HG02870 (cell line): ENCODE measurements at regions not wholly inside any gene's neighbourhood (a gene's known extent, or its start where the extent isn't known, plus 50 kb on each side); places are given as distances from the start of the nearest gene placed in this dataset.
"Not testable (repeated sequence)": the region's sequence is repeated elsewhere in the genome, so short reads cannot be mapped to it uniquely, and the experiment has no call there.

Experiments
- ATAC-seq: cut with Tn5 transposase; IDR thresholded peaks from one replicate; pipeline ENCODE4 v1.9.1; 2021; ENCODE audit warnings: mild to moderate bottlenecking, moderate library complexity; ENCODE audit not compliant: unreplicated experiment

DNA sequence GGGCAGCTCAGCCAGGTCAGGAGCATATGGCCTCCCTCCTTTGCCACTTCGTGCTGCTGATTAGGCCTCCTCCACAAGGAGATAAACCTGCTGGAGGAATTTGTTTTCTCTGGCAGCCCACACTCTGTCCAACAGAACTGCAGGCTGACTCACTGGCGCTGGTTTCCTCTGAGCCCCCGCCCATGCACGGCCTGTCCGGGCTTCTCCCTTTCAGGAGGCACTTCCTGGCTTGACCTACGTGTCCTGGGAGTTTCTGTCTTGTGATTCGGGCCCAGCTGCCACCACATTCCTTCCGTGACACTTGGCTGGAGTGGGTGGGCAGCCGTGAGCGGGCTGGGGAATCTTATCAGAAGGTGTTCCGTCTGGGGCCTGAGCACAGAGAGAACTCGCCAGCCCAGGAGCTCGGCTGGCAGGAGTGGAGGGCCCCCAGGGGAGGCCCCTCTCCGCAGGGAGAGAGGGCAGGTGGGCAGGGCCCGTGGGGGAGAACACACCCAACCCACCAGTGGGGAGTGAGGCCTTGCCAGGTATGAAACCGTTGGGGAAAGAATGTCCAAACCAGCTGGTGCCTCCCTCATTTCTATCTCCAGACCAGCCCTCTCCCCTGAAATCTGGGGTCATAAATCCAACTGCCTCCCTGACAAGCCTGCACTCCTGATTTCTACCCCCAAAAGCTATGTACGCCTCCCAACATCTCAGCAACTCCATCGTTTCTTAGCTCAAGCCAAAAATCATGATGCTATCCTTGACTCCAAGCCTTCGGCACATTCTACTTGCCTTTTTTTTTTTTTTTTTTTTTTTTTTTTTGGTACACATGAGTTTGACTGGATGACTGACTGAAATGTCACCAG lies 110.6 kb upstream of the MEF2A start:
- no peak for ATAC-seq

DNA sequence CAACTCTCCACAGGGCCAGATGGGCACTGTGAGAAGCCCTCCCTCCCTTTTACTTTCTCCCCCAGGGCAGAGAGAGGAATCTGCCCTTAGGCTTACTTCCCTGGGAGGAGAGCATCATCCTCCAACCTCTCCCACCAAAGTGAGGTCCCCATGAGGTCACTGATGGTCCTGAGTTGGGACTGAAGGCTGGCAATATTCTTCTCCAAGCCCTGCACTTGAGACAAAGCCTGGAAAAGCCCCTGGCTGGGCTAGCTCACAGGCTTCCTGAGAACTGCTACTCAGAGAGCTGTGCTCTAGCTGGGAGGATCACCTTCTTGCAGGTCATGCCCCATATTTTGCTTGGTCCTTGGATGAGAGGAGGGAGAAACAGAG lies 110.0 kb upstream of the MEF2A start:
- ATAC-seq: no peak

DNA sequence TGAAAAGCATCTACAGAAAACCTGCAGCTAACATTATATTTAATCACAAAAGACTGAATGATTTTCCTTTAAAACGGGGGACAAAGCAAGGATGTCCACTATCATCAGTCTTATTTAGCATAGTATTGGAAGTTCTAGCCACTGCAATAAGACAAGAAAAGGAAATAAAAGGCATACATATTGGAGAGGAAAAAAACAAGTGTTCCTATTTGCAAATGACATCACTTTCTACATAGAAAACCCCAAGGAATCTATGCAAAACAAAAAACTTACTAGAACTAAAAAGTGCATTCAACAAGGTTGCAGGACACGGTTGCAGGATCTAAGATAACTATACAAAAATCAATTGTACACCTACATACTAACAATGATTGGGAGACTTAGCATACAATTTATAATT lies 101.6 kb upstream of the MEF2A start:
- ATAC-seq: no peak

DNA sequence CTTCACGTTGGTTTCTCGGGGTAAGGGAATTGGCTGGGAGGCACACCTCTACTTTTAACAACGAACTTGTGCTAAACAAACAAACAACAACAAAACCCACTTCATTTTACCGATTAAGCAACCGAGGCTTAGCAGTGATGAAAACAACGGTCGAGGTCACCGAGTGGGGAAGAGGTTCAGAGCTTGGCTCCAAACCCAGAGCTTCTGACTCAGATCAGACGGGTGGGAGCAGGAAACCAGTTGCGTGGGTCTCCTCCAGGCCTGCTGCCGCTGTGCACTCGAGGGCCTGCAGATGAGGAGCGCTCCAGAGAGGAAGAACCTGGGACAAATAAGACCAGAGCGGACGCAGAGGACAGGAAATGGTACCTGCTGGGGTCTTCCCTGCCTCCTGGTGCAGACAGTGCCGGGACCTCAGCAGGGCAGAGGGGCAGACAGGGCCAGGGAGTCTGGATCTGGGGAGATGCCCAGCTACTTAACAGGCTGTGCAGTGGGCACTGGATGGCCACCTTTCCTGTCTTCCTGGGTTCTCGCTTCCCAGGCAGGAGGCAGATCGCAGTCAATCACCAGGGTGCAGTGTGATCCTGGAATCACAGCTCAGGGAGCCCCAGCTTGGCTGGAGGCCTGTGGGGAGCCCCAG lies 99.0 kb upstream of the MEF2A start:
- no peak for ATAC-seq

DNA sequence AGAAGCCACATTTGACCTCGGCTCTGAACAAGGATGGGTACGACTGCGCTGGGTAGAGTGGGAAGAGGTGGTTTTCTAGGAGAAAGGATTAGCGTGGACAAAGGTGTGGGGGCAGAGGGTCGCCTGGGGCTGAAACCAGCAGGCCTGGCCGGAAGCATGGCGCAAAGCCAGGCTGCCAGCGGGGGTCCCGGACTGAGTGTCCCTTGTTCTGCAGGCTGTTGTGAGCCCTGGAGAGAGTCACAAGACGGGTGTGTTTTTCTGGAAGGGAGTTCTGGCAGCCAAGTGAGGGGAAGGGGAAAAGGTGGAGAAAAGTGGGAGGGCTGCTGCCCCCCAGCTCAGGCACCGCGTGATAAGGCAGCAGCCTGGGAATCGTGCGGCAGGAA lies 98.5 kb upstream of the MEF2A start:
- ATAC-seq: no peak

DNA sequence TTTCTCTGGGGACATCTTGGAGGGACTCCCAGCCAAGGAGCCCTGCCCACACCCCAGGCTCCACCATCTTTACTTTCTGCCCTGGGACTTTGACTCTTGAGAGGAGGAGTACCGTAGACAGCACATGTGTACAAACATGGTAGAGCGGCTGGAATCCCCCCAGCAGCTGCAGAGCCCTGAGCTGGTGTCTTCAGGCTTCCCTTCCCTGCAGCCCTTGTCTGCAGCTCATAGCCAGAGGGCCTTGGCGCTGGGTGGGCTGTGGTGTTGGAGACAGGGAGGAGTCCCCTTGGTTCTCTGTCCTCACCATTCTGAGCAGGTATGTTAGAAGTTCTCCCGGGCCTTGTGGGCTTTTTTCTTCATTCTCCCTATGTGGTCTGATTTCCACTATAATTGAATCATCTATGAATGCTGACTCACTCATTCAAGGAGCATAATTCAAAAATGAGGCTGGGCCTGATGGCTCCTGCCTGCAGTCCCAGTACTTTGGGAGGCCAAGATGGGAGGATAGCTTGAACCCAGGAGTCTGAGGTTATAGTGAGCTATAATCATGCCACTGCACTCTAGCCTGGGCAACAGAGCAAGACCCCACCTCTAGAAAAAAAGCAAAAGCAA lies 97.8 kb upstream of the MEF2A start:
- ATAC-seq: no peak

DNA sequence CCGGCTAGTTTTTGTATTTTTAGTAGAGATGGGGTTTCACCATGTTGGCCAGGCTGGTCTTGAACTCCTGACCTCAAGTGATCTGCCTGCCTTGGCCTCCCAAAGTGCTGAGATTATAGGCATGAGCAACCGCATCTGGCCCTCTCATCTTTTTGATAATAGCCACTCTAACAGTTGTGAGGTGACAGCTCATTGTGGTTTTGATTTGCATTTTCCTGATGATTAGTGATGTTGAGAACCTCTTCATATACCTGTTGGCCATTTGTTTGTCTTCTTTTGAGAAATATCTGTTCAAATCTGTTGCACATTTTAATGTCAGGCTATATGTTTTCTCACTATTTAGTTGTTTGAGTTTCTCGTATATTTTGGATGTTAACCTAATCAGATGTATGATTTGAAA lies 95.6 kb upstream of the MEF2A start:
- ATAC-seq: not testable (repeated sequence)

DNA sequence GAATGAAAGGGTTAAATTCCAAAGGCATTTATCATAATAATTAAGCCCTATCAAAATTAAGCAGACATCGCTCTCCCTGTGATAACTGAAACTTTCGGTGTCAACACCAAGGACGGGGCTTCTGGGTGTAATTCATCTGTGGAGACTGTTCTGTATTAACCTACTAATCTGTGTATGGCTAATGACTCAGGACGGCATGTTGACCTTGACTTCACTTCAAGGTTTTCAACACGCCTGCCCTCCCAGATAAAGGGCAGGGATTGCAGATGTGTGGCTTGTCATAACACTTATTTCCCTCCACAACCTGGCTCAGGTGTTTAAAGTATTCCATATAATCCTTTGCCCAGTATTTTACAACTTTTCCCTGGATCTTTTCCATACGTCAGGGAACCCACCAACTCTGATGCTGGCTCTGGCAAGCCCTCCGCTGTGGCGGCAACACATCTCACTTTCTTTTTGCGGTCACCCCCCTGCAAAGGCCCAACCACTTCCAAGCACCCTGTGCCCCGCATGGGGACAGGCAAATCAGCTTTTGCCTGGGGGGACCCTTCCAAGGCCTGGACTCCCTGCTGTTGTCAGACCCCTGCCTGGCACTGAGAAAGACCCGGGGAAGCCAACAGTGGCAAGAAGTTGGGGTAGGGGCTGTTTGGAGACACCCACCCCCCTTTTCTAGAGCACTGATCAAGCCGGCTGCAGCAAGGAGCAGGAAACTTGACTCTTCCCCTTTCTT lies 93.2 kb upstream of the MEF2A start:
- no peak for ATAC-seq

DNA sequence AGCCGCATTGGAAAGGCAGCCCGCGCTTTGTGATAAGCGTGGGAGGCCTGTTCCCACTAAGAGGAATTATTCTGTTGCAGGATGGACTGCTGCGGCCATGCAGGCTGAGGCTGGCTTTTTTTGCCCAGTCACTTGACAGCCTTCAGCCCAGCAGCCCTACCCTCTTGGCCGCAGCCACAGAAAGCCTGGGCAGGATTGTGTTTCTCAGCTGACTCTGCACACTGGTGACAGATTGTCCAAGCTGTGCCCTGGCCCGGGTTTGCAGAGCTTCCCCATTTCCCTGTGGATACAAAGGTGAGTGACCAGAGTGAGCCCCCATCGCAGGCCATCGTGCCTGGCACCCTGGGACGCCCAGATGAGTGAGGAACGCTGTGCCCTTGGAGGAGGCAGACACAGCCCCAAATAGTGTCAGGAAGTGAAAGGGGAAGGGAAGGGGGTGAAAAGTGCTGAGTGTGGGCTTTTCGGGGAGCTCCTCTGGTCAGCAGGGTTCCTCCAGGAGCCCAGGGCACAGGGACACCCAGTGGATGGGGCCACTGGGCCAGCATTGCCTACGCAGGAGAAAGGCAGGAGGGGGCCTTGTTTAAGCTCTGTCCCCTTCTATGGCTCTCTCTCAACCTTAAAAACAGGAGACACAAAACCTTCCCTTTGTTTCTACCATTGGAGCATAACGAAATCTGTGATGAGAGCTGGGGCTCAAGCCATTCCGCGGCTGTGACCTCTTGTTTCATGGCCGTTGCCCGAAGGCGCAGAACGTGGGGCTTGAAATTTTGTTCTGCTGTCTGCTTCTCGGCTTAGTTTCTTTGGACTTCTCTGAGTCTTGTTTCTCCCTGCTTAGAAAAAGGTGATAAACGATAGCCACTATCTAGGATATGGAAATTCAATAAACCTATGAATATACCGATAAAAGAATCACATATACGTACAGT lies 91.5 kb upstream of the MEF2A start:
- no peak for ATAC-seq

DNA sequence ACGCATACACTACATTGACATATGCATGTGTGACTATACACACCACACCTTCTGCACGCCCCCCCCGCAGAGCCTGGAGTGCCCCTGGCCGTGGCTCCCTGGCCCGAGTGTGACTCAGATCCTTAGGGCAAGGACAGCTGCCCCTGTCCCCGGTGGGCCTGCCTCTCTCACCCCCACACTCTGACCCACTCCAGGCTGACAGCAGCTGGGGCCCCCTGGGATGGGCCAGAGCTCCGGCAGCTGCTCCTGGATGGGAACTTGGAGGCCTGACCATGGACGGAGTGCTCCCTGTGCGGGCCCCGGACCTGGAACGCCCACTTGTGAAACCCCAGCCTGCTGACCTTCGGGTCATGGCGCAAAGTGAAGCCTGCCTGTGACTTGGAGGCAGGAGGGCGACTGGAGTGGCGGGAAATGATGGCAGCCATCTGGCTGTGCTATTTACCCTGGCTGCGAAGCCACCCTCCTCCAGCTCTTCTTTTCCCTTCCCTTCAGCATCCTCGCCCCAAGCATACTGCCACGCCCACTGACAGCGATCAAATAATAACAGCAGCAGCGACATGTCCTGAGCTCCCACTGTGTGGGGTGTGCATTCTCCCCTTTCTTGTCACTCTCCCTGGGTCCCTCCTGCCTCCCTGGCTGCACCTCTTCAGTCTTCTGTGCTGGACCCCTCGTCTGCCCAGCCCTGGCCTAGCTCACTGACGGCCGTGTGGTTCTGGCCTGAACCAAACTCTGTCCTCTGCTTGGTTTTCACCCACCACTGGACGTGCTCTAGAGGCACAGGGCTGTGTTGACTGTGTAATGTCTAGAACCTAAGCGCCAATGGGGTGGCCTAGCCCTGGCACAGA lies 90.7 kb upstream of the MEF2A start:
- no peak for ATAC-seq

DNA sequence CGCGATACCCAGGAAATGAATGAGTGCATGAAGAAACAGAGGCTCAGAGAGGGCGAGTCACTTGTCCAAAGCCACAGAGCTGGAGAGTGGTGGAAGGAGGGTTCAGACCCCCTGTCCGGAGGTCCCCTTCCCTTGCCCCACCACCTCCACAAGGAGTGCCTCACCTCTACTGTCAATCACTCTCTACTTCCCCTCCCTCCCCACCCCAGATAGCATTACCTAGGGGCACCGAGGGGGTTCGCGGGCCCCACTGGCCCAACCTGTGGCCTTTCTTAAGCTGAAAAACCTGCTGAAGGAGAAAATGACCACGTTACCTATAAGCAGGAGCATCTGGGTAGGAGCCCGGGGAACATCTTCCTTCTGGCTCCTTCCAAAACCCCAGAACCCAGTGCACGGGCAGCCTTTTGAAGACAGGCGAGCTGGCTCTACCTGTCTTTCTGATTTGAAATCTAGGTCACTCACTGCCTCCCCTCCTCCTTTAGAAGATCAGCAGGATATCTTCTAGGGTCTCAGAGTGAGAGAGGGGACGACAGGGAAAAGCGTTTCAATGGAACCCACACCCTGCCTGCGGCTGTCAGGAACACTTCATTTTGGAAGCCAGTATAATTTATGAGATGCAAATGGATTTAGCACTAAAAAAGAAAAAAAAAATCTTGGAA lies 89.9 kb upstream of the MEF2A start:
- no peak for ATAC-seq

DNA sequence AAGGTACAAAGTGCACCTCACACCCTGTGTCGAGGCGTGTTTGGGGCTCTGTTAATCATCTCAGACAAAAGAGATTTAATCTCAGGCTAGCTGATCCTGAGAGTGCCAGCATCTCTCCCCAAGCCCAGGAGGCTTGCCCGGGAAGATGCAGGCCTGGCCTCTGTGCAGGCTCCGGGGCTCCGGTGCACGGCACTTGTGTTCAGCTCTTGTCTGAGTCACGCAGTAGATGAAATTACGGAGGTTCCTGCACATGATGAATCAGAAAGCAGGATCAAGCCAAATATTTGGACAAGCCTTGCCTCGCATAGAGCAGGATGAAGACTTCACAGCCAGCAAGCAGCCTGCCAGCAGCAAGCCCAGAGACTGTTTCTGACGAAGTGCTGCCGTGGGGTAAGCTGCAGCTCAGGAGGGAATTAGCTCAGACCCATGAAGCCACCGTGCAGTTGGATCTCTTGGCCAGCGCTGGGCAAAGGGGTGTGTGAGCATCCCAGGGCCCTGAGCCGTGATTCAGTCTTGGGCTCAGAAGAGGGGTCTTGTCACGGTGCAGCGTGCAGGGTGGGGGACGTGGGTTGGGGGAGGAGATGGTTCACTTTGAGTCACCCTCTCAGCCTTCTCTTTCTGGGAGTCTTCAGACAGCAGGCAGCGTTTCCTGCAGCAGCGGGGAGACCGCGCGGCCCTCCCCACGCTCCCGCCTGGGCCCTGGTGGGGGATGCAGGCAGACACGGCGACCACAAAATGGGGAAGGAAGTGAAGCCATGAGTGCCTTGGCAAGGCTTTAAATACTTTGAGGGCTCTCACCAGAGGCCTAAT lies 89.2 kb upstream of the MEF2A start:
- ATAC-seq: peak; percentile 51

DNA sequence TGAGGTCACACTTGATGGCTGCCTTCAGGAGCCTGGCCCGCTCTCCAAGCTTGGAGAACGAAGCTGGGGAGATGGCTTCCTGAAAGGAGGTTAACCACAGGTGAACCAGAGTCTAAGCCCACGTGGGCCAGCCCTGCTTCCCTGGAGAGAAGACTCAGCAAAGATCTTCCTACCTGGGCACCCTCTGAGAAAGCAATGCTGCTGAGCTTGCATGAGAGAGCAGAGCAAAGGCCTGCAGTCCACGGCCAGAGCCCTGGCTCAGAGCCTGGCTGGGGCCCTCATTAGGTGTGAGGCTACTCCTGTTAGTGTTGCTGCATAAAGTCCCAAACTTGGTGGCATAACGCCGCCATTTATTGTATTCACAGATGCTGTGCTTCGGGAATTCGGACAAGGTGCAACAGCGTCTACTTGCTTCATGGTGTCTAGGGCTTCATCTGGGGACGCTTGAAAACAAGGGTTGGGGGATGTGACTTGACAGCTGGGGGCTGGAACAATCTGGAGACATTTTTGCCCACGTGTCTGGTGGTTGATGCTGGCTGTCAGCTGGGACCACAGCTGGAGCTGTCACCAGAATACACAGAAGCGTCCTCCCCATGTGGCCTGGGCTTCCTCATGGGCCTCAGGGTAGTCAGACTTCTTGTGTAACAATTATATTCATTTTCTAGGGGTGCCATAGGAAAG lies 87.9 kb upstream of the MEF2A start:
- ATAC-seq: no peak

DNA sequence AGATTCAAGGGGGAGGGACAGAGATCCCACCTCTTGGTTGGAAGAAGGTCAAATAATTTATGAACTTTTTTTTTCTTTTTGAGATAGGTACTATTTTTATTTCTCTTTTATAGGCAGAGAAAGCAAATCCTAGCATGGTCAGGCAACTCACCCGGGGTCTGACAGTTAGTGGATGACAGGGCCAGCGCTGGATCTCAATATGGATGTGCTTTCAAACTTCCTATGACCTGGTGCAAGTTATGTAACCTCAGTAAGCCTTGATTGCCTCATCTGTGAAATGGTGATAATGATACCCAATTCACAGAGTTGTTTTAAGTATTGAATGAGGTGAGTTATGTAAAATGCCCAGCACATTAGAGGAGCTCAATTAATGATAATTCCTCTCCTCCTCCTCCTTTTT lies 86.8 kb upstream of the MEF2A start:
- ATAC-seq: no peak

DNA sequence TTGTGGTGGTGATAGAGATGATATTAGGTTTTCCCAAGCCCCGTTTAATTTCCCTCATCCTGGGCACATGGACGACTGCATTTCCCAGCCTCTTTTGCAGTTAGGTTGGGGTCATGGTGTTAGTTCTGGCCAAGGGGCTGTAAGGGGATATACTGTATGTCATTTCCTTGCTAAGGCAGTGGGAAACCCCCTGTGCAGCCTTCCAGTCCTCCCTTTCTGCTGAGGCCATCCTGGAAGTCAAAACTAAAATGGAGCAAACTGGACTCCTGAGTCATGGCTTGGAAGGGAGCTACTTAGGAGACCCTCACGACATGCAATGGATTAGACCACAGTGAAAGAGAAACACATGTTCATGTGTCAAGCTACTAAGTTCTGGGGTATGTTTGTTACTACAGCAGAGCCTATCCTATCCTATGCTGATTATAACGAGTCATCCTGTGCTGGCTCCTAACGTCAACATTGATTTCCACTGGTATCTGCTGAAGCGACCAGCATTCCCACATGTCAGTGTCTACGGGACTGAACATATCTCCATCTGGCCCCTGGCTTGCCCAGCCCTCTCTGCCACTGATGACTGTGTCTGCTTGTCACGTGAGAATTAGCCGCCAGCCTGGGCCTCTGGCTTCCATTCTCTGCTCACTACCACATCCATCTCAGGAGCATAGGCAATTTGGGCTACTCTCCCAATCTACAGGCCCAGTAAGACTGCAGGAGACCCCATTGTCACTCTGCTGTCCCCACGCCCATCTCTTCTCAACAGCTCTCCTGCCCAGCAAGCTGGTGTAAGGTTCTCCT lies 85.6 kb upstream of the MEF2A start:
- ATAC-seq: no peak

DNA sequence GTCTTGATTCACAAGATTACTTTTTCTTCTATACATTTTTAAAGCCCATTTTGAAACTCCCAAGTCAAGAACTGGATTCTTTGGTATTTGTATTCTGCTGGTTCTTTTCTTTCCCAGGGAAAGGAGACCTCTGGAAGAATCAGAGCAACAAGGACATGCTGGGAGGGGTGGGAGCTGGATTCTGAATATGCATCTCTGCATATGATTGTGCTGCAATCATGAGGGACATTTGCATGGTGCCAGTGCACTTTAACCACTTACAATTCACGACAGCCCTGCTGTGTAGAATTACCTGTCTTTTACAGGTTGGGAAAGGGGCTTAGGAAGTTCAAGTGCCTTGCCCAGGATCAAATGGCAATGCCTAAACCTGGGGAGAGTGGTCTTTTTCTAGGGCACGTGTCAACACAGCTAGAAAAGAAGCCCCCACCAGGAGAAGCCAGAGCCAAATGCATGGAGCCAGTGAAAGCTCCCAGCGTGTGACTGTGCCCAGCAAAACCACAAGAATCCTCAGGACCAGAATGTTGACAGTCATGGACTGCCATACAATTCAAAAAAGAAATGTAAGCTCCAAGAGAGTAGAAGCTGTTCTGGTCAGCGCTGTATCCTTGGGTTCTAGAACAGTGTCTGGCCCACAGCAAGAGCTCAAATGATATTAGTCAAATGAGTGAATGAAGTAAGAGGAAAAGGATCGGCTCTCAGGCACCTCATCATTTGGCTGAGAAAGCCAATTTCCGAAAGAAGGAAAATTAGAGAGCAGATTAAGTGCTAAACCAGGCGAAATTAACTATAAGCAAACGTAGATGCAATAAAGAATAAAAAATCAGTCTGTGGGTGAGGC lies 84.5 kb upstream of the MEF2A start:
- no peak for ATAC-seq
